Stromal cell of bone marrow (primary cell): ENCODE measurements at regions not wholly inside any gene's neighbourhood (a gene's known extent, or its start where the extent isn't known, plus 50 kb on each side); places are given as distances from the start of the nearest gene placed in this dataset.
"Not testable (repeated sequence)": the region's sequence is repeated elsewhere in the genome, so short reads cannot be mapped to it uniquely, and the experiment has no call there.

Experiments used
- DNase-seq: peaks from one replicate; pipeline ENCODE4 v3.0.0-alpha.2; 2012; ENCODE audit warnings: low read depth

- DNase-seq = no peak
Observed at GRCh38 chr6:99802396-99803031, 191.5 kb downstream of the MCHR2 start.

DNA sequence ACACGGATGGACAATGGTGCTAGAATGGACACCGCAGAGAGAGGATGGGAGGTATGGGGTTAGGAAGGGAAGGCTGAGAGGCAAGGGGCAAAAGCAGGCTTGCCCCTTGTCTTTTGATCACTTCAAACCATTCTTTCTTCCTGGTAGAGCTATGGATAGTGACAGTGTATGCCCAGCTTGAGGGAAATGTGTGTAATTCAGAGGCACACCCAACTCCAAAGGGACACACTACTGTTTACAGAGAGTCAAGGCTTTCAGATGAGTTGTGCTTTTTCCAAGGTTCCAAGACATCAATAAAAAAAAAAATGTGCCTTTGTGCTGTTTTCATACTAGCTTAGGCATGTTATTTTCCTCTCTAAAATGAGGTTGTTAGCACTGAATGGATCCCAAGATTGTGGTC lies 185.0 kb downstream of the MCHR2 start:
- no peak for DNase-seq

- DNase-seq = no peak
Observed at GRCh38 chr6:99810295-99810694, 183.7 kb downstream of the MCHR2 start.

DNA sequence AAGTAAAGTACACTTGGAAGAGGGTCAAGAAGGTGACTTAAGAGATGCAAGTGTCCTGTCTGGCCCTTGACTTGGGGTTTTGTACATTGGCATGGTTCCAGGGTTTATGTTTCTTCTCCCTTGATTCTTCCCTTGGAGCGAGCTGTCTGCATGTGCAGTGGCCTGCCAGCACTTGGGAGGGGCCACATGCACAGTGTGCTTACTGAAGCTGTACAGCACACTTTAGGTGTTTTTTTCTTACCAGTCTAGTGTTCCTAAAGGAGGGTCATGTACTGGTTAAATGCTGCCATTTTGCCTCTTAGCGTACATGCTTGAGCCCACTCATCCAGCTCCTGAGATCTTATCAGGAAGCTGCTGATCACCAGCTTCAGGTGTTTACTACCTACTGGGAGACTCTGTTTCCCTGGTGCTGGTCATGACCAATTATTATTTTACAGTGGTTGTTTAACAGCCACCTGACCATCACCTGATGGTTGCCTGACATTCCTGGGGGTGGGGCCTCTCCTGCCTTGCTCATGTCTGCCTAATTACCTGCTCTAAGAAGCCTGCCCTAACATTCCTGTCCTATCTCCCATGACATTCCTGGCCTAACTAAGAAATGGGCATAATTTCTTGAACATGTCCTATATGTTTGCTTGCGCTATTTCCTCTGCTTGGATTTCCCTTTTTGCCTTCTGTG lies 182.9 kb downstream of the MCHR2 start:
- DNase-seq = no peak

- no peak for DNase-seq
Observed at GRCh38 chr6:99811636-99812035, 182.4 kb downstream of the MCHR2 start.

DNA sequence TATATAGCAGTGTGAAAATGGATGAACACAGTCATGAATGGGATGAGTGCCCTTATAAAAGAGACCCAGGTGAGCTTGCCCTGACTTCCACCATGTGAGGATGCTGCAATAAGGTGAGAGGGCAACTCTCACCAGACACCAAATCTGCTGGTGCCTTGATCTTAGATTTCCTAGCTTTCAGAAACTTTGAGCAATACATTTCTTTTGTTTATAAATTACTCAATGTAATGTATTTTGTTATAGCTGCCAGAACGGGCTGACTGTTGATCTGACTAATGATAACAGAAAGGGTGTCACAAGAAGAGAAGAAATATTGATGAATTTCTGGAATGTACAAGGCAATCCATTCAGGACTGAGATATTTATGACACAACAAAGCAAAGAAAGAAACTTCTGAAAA lies 180.5 kb downstream of the MCHR2 start:
- DNase-seq = no peak

GRCh38 chr6:99814230-99814928 lies 179.6 kb downstream of the MCHR2 start:
- DNase-seq = no peak

DNA sequence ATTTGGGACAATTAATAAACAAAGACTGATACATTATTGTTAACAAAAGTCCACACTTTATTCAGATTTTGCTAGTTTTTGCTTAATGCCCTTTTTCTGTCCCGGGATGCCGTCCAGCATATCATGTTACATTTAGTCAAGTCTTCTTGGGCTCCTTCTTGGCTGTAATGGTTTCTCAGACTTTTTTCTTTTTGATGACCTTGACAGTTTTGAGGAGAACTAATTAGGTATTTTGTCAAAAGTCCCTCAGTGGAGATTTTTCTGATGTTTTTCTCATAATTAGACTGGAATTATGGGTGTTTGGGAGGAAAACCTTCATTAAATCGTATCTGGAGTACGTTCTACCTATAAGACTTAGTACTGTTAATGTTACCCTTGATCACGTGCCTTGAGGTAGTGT lies 177.2 kb downstream of the MCHR2 start:
- no peak for DNase-seq

- DNase-seq = no peak
Observed at GRCh38 chr6:99818161-99818560, 175.9 kb downstream of the MCHR2 start.

GRCh38 chr6:99819853-99820252 lies 174.2 kb downstream of the MCHR2 start:
- DNase-seq = no peak

DNA sequence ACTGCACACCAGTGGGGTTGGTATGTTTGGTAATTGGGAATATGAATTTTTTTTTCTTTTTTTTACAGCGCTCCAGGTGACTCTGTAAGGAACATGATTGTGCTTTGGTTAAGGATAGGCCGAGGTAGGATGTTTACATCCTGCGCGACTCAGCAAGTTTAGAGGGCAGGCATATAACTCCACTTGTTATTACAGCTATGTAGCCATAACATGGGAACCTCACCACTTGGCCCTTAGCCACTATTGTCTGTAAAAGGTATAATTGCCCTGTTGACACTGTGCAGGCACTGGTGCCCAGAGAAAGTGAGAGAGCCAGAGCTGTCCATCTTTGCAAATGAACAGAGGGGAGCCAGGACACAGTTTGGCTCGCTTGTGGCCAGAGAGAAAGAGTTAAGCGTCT lies 172.9 kb downstream of the MCHR2 start:
- DNase-seq = no peak

DNA sequence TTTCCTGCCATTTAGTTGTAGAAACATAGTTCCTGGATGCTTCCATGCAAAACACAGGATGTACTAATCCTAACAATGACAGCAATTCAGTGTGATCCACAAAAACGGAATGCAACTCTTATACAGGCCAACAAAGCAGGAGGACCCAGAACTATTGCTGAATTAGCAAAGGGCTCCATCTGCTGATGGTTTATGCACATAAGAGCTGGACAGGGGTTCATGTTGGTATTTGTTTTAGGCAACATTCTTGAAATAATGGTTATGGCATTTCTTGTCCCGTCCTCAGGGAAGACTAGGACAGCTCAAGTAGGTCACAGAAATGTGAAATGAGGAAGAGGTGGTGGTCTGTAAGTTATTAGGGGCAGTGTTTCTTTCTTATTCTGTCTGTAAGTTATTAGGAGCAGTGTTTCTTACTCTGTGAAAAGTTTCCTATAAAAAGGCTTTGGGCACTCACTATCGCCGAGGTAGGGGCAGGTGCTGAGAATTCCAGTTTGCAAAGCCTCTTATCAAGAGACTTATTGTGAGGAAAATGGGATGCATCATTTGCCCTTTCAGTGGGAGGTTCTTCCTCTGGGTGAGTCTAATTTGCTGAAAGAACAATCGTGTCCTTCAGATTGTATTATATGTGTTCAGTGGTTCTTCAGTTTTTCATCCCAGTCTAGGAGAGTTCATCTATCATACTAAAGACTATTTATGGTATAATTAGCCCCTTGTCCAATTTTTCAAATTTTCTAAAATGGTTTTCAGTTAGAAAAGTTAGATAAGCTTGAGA lies 171.1 kb downstream of the MCHR2 start:
- DNase-seq = peak; percentile 30

DNA sequence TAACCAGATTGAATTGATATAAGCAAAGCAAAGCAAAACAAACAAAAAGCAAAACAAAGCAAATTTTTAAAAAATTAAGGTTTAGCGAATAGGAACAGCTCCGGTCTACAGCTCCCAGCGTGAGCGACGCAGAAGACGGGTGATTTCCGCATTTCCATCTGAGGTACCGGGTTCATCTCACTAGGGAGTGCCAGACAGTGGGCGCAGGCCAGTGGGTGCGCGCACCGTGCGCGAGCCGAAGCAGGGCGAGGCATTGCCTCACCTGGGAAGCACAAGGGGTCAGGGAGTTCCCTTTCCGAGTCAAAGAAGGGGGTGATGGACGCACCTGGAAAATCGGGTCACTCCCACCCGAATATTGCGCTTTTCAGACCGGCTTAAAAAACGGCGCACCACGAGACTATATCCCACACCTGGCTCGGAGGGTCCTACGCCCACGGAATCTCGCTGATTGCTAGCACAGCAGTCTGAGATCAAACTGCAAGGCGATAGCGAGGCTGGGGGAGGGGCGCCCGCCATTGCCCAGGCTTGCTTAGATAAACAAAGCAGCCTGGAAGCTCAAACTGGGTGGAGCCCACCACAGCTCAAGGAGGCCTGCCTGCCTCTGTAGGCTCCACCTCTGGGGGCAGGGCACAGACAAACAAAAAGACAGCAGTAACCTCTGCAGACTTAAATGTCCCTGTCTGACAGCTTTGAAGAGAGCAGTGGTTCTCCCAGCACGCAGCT lies 170.3 kb downstream of the MCHR2 start:
- not testable (repeated sequence) for DNase-seq

- DNase-seq = no peak
Observed at GRCh38 chr6:99833034-99833433, 161.0 kb downstream of the MCHR2 start.

DNA sequence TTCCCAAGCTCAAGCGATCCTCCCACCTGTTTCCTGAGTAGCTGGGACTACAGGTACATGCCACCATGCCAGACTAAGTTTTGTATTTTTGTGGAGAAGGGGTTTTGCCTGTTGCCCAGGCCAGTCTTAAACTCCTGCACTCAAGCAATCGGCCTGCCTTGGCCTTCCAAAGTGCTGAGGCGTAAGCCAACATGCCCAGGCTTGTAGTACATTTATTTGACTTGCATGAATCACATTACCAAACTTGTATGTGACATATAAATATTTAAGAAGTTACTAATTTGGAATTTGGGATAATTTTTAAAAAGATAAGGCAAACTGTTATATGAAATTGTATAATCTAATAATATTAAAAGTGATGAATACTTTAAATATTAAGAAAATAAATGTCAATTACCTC lies 157.6 kb downstream of the MCHR2 start:
- no peak for DNase-seq

GRCh38 chr6:99838607-99839006 lies 155.4 kb downstream of the MCHR2 start:
- no peak for DNase-seq

DNA sequence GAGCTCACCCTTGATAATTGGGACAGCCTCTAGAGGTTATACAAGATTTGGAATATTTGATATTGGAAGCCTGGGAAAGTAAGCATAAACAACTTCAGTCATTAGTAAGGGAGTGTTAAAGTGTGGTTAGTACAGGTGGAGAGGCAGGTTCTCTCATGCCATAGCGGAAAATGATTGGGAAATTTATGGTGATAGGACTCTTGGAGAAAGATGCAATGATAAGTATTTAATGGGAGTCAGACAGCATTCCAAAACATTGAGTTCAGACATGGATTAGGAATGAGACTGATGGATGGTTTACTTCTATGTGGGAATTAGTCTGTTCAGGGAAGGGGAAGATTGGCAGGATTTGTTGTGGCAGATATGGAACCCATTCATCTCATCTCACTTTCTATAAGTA lies 152.7 kb downstream of the MCHR2 start:
- no peak for DNase-seq

DNA sequence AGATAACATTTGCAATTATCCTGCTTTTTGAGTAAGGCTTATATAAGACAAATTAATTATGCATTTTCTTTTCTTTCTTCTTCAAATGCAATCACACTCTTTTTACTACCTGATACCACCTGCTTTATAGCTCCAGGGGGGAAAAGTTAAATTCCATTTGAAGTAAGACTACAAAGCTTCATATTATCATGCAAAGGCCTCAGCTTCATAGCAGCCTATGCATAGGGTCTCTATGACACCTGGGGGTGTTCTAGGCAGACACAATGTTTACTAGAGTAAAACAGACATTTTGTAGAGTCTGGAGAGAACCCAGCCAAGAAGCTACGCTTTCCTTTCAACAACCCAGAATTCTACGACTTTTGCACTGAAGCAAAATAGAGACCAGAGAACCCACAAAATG lies 148.0 kb downstream of the MCHR2 start:
- no peak for DNase-seq

GRCh38 chr6:99850841-99851240 lies 143.2 kb downstream of the MCHR2 start:
- no peak for DNase-seq

GRCh38 chr6:99852031-99852430 lies 142.0 kb downstream of the MCHR2 start:
- DNase-seq = no peak

DNA sequence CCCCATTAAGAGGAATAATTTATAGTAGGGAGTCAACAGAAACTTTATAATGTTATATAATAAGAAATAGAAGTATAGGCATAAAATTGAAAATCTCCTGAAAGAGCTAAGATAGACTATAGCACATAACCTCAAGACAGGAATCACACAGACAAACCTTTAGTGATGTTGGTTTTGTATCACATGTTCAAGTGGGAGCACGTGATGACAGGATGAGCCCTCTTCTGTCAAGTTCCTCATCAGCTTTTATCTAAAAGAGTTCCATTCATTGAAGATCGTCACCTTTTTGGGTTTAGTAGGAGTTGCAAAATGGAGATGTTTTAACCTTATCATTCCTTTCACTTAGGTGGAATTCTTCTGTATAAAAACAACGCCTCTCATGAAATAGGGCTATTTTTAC lies 127.0 kb downstream of the MCHR2 start:
- no peak for DNase-seq

DNA sequence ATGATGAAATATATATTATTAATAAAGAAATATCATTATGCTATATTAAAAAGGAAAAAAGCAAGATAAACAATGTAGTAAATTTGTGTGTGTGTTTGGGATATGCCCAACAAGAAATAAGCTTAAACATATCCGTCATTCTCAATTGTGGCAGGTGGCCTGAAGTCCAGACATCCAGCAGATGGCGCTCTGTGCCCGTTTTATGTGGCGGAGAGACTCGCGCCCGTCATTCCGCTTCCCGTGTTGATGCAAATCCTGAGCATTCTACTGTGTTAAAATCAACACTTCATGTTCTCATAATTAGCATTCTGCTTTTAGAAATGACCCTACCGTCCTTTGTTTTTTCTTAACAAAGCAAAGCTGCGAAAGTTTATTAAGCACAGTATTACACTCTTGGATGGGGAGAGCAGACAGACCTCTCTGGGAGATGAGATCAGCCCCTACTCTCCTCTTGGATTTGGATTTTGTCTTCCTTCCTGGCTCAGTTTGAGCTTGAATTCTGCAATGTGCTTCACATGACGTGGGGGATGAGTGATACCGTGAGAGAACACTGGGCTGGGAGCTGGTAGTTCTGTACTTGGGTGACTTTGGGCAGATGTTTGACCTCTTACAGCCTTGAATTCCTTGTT lies 125.8 kb downstream of the MCHR2 start:
- peak; percentile 50 for DNase-seq
